Effector CD8-positive, alpha-beta T cell (primary cell): ENCODE measurements at regions not wholly inside any gene's neighbourhood (a gene's known extent, or its start where the extent isn't known, plus 50 kb on each side); places are given as distances from the start of the nearest gene placed in this dataset.
A peak's percentile ranks its signal among the peaks of the same experiment; 100 is the strongest.

ENCODE experiments used
- DNase-seq: peaks from one replicate; lab custom pipeline; 2025; lab: John Stamatoyannopoulos, UW

DNA sequence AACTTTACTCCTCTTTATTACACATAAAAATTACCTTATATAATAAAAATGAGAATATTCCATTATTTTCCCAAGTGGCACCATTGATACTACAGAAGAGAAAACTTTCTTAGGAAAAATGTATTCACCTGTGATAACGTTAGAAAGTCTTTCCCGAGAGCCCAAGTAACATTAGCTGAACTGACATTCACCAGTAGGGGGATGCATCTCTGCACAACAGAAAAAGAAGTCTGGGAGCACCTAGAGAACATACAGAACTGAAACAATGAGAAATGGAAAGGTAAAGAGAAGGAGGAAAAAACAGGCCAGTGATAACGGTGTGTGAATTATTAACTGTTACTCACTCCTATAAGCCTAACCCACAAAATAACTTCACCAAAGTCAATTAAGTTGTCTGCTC, 423.3 kb downstream of the CENPC start:
- no peak for DNase-seq

DNA sequence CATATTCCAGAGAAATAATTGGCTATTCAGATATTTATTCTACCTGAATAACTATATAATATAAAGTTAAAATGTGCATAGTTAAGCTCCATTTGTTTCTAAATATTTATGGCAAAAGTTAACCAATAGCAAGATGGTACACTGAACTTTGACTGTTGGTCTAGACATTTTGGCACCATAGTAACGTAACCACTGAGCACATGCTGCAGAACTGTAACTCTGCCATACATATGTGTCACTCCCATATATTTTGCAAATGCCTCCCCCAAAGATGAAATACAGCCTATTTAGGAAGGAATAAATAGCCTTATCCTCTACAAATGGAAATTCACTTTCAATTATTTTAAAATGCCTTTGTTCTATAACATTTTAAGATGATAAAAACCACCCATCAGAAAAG, 424.9 kb downstream of the CENPC start:
- no peak for DNase-seq

DNA sequence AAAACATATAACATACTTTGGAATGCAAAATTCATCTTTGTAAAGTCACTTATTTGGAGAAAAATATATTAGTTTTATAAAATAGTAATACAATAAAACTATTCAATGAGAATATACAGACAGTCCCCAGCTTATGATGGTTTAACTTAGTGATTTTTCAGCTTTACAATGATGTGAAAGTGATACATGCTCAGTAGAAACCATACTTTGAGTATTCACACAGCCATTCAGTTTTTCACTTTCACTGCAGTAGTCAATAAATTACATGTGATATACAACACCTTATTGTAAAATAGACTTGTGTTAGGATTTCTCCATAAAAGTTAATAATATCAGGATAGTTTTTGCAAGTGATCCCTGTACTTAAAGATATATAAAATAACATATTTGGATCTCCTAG, 436.0 kb downstream of the CENPC start:
- DNase-seq: no peak

DNA sequence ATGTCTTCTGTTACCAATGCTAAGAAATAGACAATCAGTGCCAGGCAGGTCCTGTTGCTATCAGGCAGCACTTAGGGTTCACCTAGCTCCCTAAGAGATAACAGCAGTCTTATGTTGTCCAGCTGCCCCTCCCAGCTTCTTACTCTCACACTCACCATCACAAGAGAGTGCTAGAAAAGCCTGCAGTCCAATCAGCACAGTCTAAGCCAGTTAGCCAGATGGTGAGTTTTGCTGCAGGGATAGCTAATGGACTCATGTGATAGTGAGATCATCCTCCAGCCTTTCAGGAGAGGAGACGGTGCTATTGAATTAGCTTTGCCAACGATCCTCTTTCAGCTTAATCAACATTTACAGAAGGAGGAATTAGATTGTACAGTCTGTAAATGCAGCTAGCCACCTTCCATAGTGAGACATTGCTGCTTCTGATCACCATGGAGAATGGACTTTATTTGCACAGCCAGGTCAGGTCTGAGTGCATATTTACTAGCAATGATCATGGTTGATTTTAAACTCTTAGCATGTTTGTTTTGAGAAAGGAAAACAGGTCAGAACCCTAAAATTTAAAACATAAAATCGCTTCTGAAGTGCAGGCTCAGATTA, 438.3 kb downstream of the CENPC start:
- DNase-seq: no peak

DNA sequence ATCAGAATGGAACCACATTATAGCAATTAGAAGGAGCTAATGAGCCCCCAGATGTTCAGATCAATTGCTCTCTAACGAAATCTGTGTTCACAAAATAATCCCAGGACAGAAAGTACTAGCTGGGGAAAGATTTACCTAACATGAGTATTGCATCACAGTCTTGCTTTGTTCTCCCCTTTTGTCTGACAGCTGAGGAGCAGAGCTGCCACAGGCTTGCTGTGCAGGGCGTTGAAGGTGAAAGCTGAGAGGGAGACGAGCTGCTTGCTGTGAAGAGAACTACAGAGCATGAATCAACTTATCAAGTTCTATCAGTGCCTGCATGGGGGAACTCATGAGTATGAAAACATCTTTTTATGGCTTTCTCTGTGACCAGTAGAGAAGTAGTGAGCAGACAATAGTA, 441.2 kb downstream of the CENPC start:
- no peak for DNase-seq

DNA sequence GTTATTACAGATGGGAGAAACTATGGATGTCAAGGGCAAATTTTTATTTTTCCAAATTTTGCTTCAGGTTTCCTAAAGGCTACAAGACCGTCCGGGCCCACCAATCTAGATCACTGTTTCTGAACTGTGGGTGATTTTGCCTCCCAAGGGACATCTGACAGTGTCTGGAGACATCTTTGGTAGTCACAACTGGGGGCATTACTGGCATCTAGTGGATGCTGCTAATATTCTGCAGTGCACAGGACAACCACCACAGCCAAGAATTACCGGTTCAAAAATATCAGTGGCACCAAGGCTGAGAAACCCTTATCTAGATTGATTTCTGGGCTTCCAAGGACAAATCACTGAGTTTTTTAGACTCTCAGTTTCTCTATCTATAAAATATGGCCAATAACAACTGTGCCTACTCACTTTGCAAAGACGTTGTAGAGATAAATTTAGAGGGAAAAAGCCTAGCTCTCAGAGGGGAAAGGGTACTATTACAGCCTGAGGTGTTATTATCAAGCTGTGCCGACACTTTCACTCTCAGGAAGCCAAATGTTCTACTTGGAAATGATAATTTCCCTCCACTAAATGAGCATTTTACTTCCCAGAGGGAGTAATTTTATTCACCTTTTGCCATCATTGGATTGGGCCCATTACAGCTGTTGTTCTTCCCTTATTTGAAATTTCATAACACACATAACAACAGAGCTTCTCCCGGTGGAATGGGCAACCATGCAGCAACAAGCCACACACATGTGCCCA, 442.1 kb downstream of the CENPC start:
- no peak for DNase-seq

DNA sequence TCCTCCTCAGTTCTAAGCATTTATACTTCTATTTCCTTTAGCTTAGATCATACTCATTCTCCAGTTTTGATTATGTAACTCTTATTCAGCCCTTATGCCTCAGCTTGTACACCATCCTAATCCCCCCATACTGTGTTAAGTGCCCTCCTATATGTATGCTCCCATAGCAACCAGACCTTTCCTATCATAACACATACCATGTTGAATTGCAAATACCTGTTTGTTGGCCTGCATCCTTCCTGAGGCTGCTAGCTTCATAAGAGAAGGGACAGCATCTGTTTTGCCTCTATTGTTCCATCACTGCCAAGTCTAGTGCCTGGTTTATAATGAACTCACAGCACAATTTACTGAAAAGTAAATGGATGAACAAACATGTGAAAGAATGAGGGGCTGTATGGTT, 443.7 kb downstream of the CENPC start:
- no peak for DNase-seq

DNA sequence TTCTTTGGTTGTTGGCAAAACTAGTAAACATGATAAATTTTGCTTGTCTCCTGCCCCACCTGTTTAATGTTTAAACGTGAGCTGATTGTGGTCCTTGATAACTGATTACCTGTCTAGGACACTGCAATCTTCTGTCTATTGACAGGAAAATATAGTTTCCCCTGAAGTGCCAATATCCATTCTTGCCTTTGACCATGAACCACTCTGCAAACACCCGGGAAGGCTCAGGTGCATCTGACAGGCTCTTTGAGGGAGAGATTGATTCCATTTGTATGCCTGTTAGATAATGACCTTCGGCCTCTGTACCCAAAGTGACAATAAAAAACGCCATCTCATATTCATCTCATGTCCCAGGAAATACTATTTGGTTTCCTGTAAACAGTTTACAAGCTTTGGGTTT, 453.0 kb downstream of the CENPC start:
- DNase-seq: no peak

DNA sequence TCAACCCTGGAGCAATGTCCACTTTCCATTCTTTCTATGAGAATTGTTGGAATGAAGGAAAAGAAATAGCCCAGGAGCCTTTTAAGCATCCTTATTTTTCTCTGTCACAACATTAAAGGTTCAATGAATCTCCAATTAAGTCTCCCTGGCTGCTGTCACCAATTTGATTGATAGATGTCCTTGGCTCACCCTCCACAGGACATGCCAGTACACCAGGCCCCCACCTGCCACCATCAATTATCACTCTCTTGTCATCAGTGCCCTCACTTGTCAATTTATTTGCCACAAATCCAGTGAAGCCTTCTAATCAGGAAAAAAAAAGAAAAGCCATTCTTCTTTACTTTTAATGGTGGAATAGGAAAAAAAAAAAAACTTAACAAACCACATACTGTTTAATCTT, 453.6 kb downstream of the CENPC start:
- DNase-seq: no peak

DNA sequence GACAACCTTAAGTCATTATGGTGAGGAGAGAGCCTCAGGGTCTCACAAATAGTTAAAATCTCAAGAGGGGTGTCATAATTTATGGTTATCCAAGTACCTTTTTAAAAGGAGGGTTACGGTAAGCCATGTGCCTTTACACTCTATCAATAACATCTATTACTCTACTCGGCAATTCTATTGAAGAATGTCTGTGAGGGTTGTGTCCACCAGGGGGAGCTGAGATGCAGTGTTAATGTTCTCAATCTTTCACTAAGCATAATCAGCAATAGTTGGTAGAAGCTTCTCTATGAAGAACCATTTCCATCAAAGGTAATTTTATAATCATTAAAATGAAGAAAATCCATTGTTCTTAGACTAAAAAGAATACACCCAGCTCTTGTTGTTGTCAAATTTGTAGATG, 457.4 kb downstream of the CENPC start:
- peak; percentile 0 for DNase-seq

DNA sequence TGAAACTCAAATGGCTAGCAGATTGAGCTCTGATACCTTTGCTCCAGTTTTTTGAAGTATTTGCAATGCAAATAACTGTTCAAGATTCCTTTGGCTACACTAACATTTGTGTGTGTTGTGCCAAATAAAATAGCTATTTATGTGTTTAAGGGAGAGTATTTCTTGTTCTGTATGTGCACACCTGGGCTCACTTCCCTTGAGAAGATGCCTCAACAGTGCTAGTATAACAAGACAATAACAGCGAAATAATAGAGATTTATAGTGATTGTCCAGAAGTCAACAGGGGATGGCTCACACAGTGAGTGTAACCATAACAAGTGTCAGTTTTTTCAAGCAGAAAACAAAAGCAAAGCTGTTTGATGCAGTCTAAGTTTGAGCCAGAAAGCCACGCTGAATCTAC, 460.5 kb downstream of the CENPC start:
- no peak for DNase-seq

DNA sequence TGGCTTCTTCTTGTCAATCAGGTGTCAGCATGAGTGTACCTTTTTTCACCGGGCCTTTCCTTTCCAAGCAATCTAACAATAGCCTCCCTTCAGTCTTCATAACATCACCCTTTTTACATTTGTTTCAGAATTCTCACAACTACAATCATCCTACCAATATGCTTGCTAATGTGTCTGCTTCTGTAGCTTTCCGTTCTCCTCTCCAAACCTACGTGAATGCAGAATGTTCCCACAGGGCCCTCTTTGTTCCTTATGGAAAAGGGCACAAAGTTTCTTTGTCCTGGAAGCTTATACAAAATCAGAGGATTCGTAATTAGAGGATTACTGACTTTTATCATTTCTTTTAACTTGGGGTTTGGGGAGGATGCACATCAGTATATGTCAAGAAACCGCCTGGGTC, 461.8 kb downstream of the CENPC start:
- DNase-seq: no peak

DNA sequence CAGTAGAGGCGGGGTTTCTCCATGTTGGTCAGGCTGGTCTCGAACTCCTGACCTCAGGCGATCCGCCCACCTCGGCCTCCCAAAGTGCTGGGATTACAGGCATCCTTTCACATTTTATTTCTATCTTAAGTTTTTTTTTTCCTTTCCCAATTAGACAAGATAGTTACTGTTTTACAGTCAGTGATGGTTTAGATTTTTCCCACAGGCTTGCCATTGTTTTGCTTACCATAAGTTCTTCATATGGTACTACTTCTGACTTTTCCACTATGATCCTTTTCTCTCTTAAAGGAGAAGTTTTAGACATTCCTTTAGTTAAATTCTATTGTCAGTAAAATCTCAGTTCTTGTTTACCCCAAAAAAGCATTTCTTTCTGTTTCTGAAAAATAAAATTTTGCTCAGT, 462.6 kb downstream of the CENPC start:
- DNase-seq: no peak

DNA sequence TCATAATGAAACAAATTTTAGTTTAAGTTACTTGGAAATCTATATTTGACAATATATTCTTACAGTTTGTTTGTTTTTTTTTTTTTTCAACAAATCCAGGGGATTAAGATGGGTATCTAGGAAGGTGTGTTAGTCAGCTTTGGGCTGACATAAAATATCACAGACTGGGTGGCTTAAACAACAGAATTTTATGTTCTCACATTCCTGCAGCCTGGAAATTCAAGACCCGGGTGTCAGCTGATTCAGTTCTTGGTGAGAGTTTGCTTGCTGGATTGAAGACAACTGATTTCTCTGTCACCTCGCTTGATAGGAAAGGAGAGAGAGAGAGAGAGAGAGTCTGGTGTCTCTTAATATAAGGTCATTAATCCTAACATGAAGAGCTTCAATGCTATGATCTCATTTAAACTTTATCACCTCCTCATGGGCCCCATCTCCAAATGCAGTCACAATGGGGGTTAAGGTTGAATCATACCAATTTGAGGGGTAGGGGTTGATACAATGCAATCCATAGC, 465.2 kb downstream of the CENPC start:
- DNase-seq: no peak

DNA sequence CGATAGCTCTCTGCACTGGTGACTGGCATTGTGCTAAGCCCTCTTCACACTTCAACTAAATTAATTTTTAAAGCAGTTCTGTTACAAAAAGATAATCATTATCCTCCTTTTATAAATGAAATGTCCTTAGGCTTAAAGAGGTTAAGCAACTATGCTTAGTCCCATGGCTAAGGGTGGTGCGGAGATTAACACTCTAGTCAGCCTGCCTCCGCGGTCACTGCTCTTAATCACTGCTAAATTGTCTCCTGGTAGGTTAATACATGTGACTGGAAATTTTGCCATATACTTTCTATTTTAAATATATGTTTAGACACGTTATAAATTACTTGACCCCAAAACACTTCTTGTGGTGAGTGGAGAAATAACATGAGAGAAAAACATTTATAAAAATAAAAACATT, 473.7 kb downstream of the CENPC start:
- DNase-seq: no peak

DNA sequence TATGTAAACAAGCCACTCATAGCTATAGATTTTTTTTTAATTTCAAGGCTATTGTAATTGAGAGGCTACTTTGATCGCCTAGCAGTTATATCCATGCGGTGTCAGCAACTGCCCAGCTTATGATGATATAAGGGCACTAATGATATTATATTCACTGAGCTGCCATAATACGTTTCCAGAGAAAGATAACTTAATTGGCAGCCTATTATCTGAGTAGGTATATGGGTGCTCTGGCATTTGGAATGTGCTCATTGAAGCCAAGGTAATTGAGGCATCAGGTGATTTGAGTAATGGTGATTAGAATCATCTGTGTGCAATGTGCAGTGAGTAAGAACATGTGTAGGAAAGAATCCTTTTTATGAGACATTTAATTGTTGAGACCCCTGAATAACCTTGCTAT, 490.0 kb downstream of the CENPC start:
- no peak for DNase-seq

DNA sequence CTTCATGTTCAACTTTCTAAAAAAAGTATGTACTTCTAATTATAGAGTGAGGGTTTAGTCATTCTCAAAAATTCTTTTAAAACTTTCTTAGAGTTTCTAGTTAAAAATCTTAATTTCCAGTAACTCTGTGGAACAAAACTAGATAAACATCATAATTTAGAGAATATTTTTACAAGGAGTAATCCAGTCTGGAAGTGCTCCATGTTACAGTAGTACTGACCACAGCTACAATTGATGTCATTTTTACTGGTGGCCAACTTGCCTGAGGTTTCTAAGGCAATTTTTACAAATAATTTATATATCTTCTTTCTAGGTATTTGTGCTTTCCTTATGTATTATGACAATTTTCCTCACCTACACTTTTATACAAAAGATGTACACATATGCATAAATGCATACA, 490.4 kb downstream of the CENPC start:
- DNase-seq: no peak

DNA sequence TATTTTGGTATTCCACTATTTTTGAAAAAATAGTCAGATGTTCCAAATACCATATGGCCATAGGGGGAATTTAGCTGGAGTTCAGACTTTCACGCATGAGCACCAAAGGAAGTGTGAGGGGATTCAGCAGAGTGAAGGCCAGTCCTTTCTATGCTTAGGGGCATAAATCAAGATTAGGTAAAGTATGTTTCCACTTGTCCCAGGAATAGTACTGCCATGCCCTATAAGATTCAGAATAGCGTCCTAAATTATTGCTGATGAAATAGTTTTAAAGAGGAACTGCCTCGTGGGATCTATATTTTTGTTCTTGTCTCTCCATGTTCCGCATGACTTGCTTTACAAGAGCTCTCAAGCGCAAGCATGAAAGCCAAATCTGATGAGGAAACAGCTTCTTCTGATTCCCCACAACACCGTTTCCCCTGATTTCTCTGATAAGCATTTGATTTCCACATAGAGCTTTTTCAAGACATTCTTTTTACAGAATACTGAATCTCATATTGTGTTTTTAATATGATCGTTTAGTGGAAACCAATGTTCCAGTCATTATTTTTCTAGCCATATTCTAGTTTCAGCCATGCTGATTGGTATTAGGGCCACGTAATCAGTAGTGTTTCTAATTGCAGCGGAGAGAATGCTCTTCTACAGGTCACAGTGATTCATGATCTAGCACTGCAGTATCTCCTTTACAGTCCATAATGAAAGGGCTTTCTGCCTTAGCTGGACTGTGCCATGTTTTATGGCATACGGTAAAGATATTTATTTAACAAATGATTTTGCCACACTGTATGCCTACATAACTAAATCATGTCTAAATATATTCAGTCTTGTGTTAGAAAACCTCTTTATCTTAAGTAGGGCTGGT, 492.3 kb downstream of the CENPC start:
- DNase-seq: no peak

DNA sequence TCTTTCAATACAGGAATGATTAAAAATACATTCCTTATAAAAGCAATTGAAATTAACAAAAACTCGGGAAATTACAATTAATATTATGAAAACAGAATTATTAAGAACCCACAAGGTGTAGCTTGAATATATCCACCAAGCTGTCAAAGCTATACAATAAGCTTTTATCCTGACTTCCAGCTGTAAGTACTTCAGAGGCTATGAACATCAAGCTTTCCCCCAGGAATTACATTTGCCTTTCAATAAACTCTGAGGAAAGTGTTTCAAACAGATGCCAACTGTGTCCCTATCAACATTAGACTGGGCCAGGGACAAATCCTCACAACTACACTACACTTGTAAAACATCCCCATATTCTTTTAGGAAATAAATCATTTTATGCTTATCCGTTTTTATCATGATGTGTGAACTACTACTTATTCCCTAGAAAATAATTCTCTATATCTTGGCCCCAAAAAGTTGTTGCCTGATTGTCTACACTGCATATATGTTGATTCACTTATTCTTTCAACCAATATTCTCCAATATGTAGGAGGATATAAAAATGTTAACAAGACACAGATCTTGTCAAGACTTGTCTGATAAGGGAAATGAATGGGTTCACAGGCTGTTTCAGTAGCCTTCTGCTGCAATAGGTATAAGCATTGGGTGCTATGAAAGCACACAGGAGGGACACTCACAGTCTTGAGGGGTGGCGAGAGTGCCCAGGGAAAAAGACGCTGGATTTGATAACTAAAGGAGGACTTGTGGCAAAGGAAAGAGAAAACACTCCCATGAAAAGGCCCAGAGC, 494.1 kb downstream of the CENPC start:
- DNase-seq: no peak

DNA sequence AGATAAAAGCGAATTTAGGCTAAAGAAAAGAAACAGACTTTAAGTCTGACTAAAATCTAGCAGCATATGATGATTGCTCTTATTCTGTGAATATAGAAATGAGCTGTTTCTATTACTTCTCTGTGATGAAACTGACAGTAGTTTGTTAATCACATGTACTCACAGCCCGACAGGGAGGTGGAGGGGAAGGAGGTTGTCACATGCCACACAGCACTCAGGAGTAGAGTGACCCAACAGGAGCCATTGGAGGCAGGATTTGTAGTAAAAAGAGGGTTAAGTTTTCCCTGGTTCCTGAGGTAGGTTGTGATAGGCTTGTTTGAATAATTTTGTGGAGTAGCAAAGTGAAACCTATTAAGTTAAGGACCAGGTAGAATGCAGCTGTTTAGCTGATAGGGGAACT, 495.9 kb downstream of the CENPC start:
- DNase-seq: no peak

DNA sequence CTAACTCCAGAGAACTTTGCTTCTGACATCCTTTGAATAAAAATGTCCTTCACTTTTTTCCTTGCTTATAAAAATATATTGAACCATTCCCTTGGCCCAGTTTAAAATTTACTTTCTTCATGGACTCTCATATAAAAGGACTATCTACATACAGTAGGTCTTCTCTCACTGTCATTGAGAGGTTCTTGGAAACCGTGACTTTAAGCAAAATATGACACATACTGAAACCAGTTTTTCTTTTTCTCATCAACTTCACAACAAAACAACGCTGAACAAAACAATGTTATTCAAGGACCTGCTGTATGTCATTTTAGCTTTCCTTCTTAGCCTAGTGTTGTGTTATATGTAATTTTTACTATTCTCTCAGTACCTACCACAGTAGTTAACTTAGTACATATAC, 496.8 kb downstream of the CENPC start:
- DNase-seq: no peak

DNA sequence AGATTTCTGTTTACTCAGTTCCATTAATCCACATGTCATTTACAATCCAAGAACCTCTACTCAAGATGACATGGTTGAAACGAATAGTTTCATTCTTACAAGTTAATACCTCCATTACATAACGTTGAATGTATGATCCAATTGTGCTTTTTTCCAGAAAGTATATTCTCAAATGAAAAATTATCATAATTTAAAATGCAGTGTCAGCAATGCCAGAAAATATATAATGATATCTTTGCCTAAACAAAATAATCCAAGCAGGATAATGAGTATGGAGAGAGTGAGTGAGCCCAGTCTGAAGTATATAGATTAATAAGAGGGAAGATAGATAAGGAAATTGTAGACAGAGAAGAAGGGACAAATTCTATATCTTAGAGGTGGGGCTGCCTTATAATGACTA, 505.0 kb downstream of the CENPC start:
- DNase-seq: no peak
